Ovary (tissue), 7 donors: ENCODE measurements at regions not wholly inside any gene's neighbourhood (a gene's known extent, or its start where the extent isn't known, plus 50 kb on each side); places are given as distances from the start of the nearest gene placed in this dataset.
A peak's percentile ranks its signal among the peaks of the same experiment; 100 is the strongest.

Source experiments
- DNase-seq, 5 donors: peaks; one replicate each; pipeline ENCODE4 v3.0.0-alpha.2; 2019 to 2020
- H3K27ac ChIP-seq, 2 donors: fragments of 200-600 bp; one replicate each; pipeline versions ENCODE4 v1.5.1 to v1.8.0; 2019 to 2022
- H3K27me3 ChIP-seq: fragments of 200-600 bp; one replicate; pipeline ENCODE4 v1.8.0; 2022
- H3K36me3 ChIP-seq: fragments of 200-600 bp; sonication (generic); one replicate; pipeline ENCODE4 v1.5.1; 2019
- H3K4me1 ChIP-seq: one replicate; pipeline ENCODE4 v1.8.1; 2013; ENCODE audit warnings: mild to moderate bottlenecking, moderate library complexity; ENCODE audit not compliant: insufficient read depth
- H3K4me3 ChIP-seq: fragments of 200-600 bp; sonication (generic); one replicate; pipeline ENCODE4 v1.5.1; 2017
- H3K9me3 ChIP-seq, 2 donors: fragments of 200-600 bp in 1 of 2; sonication (generic) in 1 of 2; one replicate each; pipeline versions ENCODE4 v1.5.1 to v1.8.1; 2013 to 2019; ENCODE audit warnings: mild to moderate bottlenecking in 1 of 2, moderate library complexity in 1 of 2
- CTCF ChIP-seq, 3 donors: fragments of 450-650 bp in 2 of 3; fragments of 200-600 bp in 1 of 3; IDR thresholded peaks; one replicate each; pipeline versions ENCODE4 v1.5.1 to v1.8.0; 2016 to 2022; ENCODE audit warnings: antibody characterized with exemption in 3 of 3, mild to moderate bottlenecking in 1 of 3
- EP300 ChIP-seq: sonication (generic); formaldehyde crosslinking; IDR thresholded peaks from one replicate; pipeline ENCODE4 v1.6.1; 2017; ENCODE audit warnings: antibody characterized with exemption
- POLR2A ChIP-seq: fragments of 450-650 bp; IDR thresholded peaks from one replicate; pipeline ENCODE4 v1.6.1; 2017; ENCODE audit warnings: antibody characterized with exemption, mild to moderate bottlenecking, moderate library complexity
- WGBS, 3 donors: extraction: QIAGEN DNeasy Blood & Tissue Kit in 1 of 3; methylation state at CpG; one replicate each; pipeline versions ENCODE4 v1.1.5 to v1.1.7; 2013 to 2017; 5-methylcytosine and 5-hydroxymethylcytosine counted together
- intact Hi-C, 4 donors: fragments of 100-400 bp; cut with DNase I; formaldehyde crosslinking; loops; one replicate each; pipeline versions ENCODE4 v1.11.0 to v1.15.1; 2022 to 2023
- donor health status: DM: no; HTN: no; CAD: no; lungs with moderate emphysema.
- donor health status: DM: no; HTN: no; CAD: no.
- donor health status: Bipolar disorder and iron deficiency.
- donor health status: DM: no; HTN: no; CAD: no.
- donor health status: DM: yes; HTN: yes; CAD: no.

- peaks cover 11% of the 10 kb centered on the region for H3K4me1 ChIP-seq
- H3K36me3 ChIP-seq, result no peaks in the 10 kb centered on the region
- no peak for TF ChIP-seq POLR2A
- no peak for TF ChIP-seq EP300
- TF ChIP-seq CTCF (IDR thresholded peaks at IDR 0.05), result no peak
- no peak for DNase-seq
- no peaks in the 10 kb centered on the region for H3K27me3 ChIP-seq
- H3K9me3 ChIP-seq, result no peaks in the 10 kb centered on the region
- 72 to 89% (median 78%) methylated on average over 5 of the region's 5 CpGs for WGBS, 3 donors
- no peak overlapping the region for H3K27ac ChIP-seq
- no peak overlapping the region for H3K4me3 ChIP-seq
- intact Hi-C loops, result loop anchor here in 2 of 4 donors (10.0 kb wide), 1 partner anchor 61 kb away; no protein-coding TSS in a partner anchor
These were observed 103.2 kb upstream of the SLC25A33 start for GRCh38 chr1:9435854-9436640.

- TF ChIP-seq POLR2A (no peak), CTCF (IDR thresholded peaks at IDR 0.05) (no peak), EP300 (no peak)
- no peak overlapping the region for H3K4me3 ChIP-seq
- peak overlapping the region in 1 of 2 donors; percentile 28 for H3K27ac ChIP-seq
- peaks cover 14% of the 10 kb centered on the region for H3K4me1 ChIP-seq
- no peaks in the 10 kb centered on the region for H3K36me3 ChIP-seq
- H3K9me3 ChIP-seq, result no peaks in the 10 kb centered on the region
- intact Hi-C loops, result loop anchor here in 2 of 4 donors (10.0 kb wide), 1 partner anchor 63 kb away; no protein-coding TSS in a partner anchor
- DNase-seq, result peak in 2 of 5 donors; percentile 59 to 61
- 38 to 60% (median 45%) methylated on average over 14 of the region's 14 CpGs for WGBS, 3 donors
- no peaks in the 10 kb centered on the region for H3K27me3 ChIP-seq
These were observed 101.3 kb upstream of the SLC25A33 start for GRCh38 chr1:9437961-9438430.

- TF ChIP-seq CTCF (IDR thresholded peaks at IDR 0.05) (no peak), POLR2A (no peak), EP300 (no peak)
- Histone ChIP-seq H3K4me1 (peaks cover 14% of the 10 kb centered on the region), H3K27me3 (no peaks in the 10 kb centered on the region), H3K36me3 (no peaks in the 10 kb centered on the region), H3K9me3 (no peaks in the 10 kb centered on the region), H3K4me3 (no peak overlapping the region), H3K27ac (peak overlapping the region in 1 of 2 donors; percentile 28)
- DNase-seq, result peak; percentile 52 to 73 (median 66)
- intact Hi-C loops, result loop anchor here in 2 of 4 donors (10.0 kb wide), 1 partner anchor 64 kb away; no protein-coding TSS in a partner anchor
- WGBS, 3 donors, result 17 to 30% (median 18%) methylated on average over 12 of the region's 12 CpGs
These were observed 100.7 kb upstream of the SLC25A33 start for GRCh38 chr1:9438431-9439073.

GRCh38 chr1:9439074-9439761, 100.0 kb upstream of the SLC25A33 start:
- no peak for DNase-seq
- TF ChIP-seq CTCF (IDR thresholded peaks at IDR 0.05) (no peak), POLR2A (no peak), EP300 (no peak)
- intact Hi-C loops, result loop anchor here in 2 of 4 donors (10.0 kb wide), 1 partner anchor 64 kb away; no protein-coding TSS in a partner anchor
- Histone ChIP-seq H3K9me3 (no peaks in the 10 kb centered on the region), H3K36me3 (no peaks in the 10 kb centered on the region), H3K27me3 (no peaks in the 10 kb centered on the region), H3K4me1 (peaks cover 14% of the 10 kb centered on the region), H3K4me3 (no peak overlapping the region), H3K27ac (no peak overlapping the region)
- 76 to 79% (median 77%) methylated on average over 9 of the region's 9 CpGs for WGBS, 3 donors
